Kidney (tissue), 13 donors: ENCODE measurements at regions not wholly inside any gene's neighbourhood (a gene's known extent, or its start where the extent isn't known, plus 50 kb on each side); places are given as distances from the start of the nearest gene placed in this dataset.

Experiments used
- DNase-seq, 5 donors: peaks; one replicate each; pipeline ENCODE4 v3.0.0-alpha.2; 2013 to 2020
- FAIRE-seq: peaks from 2 replicates; lab custom pipeline; 2012; peaks lifted over from hg19 to GRCh38; lab: Jason Lieb, UNC
- H3K27ac ChIP-seq, 2 donors: one replicate each; pipeline ENCODE4 v1.7.0; 2013; ENCODE audit warnings: low read depth in 2 of 2, low read length in 2 of 2, inconsistent platforms in 1 of 2
- H3K27me3 ChIP-seq: one replicate; pipeline ENCODE4 v1.7.1; 2013; ENCODE audit warnings: low read length, inconsistent platforms; ENCODE audit not compliant: control insufficient read depth, insufficient read depth
- H3K36me3 ChIP-seq, 3 donors: one replicate each; pipeline versions ENCODE4 v1.7.0 to v1.7.1; 2013; ENCODE audit warnings: low read length in 3 of 3, control low read depth in 1 of 3, inconsistent platforms in 1 of 3; ENCODE audit not compliant: insufficient read depth in 3 of 3, control insufficient read depth in 2 of 3
- H3K4me1 ChIP-seq, 3 donors: one replicate each; pipeline versions ENCODE4 v1.7.0 to v1.7.1; 2013; ENCODE audit warnings: low read length in 3 of 3, inconsistent platforms in 1 of 3, low read depth in 1 of 3; ENCODE audit not compliant: control insufficient read depth in 2 of 3, insufficient read depth in 2 of 3
- H3K4me3 ChIP-seq, 3 donors: one replicate each; pipeline versions ENCODE4 v1.7.0 to v1.8.1; 2013; ENCODE audit warnings: low read length in 3 of 3, control low read depth in 1 of 3, inconsistent platforms in 1 of 3
- H3K9ac ChIP-seq, 3 donors: one replicate each; pipeline versions ENCODE4 v1.7.0 to v1.7.1; 2013; ENCODE audit warnings: low read length in 3 of 3, control low read depth in 1 of 3, inconsistent platforms in 1 of 3
- H3K9me3 ChIP-seq, 3 donors: one replicate each; pipeline versions ENCODE4 v1.7.0 to v1.7.1; 2013; ENCODE audit warnings: low read length in 3 of 3, control low read depth in 1 of 3, inconsistent platforms in 1 of 3; ENCODE audit not compliant: control insufficient read depth in 2 of 3, insufficient read depth in 1 of 3
- intact Hi-C: fragments of 100-400 bp; cut with DNase I; formaldehyde crosslinking; loops from one replicate; pipeline ENCODE4 v1.11.1; 2022
- TF ChIP-seq, protein P1 (sequence below): IDR thresholded peaks from 3 replicates; pipeline ENCODE4 v1.5.1; 2012; ENCODE audit warnings: mild to moderate bottlenecking, moderate library complexity, borderline replicate concordance; ENCODE audit not compliant: insufficient read depth; ENCODE audit errors: extremely low read depth
- donor health status: control.
- donor health status: control.
- donor health status: control.
- donor health status: control.
- donor health status: control.
- donor health status: DM: yes; HTN: yes; CAD: no.
- donor health status: Normal renal cell carcinoma (clear cell type).

DNA sequence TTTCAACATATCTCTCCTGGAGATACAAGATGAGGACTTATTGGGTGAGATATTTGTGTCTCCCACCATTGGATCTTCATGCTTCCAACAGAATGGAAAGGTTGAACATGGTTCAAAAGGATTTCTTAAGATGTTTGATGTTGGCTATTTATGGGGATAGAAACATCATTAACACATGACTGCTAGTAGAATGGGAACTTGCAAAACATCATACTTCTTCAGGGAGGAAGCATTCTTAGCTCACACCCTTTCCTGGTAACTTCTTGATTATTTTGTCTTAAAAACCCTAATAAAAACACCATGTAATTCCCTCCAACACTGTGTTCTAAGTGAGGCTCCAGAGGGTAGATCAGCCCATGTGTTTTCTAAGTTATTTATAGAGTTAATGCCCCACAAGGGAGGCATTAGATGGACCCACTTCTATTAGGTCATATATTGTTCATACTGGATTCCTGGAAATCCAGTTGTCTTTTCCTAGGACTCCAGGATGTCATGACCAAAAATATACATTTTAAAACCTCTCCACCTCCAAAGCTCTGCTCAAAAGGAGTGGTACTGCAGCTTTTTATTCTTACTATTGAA is 95.8 kb downstream of the FOXD1 start:
- Histone ChIP-seq H3K9ac (no peak overlapping the region), H3K27me3 (no peaks in the 10 kb centered on the region), H3K27ac (no peak overlapping the region), H3K4me1 (no peaks in the 10 kb centered on the region), H3K36me3 (no peaks in the 10 kb centered on the region), H3K4me3 (no peak overlapping the region), H3K9me3 (no peaks in the 10 kb centered on the region)
- DNase-seq (no peak), FAIRE-seq (no peak)
- TF ChIP-seq, protein P1, sequence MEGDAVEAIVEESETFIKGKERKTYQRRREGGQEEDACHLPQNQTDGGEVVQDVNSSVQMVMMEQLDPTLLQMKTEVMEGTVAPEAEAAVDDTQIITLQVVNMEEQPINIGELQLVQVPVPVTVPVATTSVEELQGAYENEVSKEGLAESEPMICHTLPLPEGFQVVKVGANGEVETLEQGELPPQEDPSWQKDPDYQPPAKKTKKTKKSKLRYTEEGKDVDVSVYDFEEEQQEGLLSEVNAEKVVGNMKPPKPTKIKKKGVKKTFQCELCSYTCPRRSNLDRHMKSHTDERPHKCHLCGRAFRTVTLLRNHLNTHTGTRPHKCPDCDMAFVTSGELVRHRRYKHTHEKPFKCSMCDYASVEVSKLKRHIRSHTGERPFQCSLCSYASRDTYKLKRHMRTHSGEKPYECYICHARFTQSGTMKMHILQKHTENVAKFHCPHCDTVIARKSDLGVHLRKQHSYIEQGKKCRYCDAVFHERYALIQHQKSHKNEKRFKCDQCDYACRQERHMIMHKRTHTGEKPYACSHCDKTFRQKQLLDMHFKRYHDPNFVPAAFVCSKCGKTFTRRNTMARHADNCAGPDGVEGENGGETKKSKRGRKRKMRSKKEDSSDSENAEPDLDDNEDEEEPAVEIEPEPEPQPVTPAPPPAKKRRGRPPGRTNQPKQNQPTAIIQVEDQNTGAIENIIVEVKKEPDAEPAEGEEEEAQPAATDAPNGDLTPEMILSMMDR: no peak
- intact Hi-C loops: no loop called here

DNA sequence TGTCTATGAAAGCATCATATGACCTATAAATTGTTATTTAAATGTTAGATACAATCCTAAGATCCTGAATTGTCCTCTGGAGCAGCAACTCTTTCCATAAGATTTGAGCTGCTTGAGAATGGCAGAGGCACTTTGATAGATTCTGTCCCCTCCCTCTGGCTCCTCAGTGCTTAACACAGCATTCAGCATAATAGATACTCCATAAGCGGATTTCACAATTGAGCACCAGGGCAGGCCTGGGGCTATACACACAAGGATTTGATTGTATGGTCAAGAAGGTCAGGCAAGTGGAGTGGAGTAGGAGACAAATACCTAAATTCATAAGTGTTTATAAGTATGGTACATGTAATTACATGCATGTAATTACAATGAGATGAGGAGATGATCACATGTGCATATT is 96.3 kb downstream of the FOXD1 start:
- Histone ChIP-seq H3K4me3 (no peak overlapping the region), H3K36me3 (no peaks in the 10 kb centered on the region), H3K9ac (no peak overlapping the region), H3K9me3 (no peaks in the 10 kb centered on the region), H3K4me1 (no peaks in the 10 kb centered on the region), H3K27ac (no peak overlapping the region), H3K27me3 (no peaks in the 10 kb centered on the region)
- TF ChIP-seq, protein P1: no peak
- FAIRE-seq (no peak), DNase-seq (no peak)
- intact Hi-C loops: no loop called here

- no peak for DNase-seq
- TF ChIP-seq, protein P1: no peak
- Histone ChIP-seq H3K27me3 (no peaks in the 10 kb centered on the region), H3K9me3 (no peaks in the 10 kb centered on the region), H3K27ac (no peak overlapping the region), H3K4me3 (no peak overlapping the region), H3K36me3 (no peaks in the 10 kb centered on the region), H3K9ac (no peak overlapping the region), H3K4me1 (no peaks in the 10 kb centered on the region)
- FAIRE-seq: no peak
- intact Hi-C loops: no loop called here
Measured at GRCh38 chr5:73351593-73351992, 97.0 kb downstream of the FOXD1 start.

DNA sequence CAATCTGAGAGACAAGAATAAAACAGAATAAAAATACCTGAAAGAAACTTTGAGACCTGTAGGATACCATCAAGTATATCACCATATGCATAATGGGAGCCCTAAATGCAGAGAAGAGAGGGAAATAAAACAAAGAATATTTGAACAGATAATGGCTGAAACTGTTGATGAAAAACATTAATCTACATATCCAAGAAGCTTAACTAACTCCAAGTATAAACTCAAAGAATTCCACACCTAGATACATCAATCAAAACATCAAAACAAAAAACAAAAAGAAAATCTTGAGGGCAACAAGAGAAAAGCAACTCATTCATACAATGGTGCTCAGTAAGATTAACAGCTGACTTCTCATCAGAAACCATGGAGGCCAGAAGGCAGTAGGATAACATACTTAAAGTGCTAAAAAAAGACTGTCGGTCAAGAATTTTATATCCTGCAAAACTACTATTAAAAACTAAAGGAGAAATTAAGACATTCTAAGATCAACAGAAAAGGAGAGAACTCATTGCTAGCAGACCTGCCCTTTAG is 101.6 kb downstream of the FOXD1 start:
- no peak overlapping the region for H3K4me3 ChIP-seq
- H3K9ac ChIP-seq: no peak overlapping the region
- H3K27me3 ChIP-seq: no peaks in the 10 kb centered on the region
- TF ChIP-seq, protein P1: no peak
- DNase-seq (no peak), FAIRE-seq (no peak)
- intact Hi-C loops: no loop called here
- H3K36me3 ChIP-seq: no peaks in the 10 kb centered on the region
- H3K9me3 ChIP-seq: peaks cover 0 to 6% (median 0%) of the 10 kb centered on the region in 3 donors
- H3K27ac ChIP-seq: no peak overlapping the region
- no peaks in the 10 kb centered on the region for H3K4me1 ChIP-seq
